ENCODE measurements at regions not wholly inside any gene's neighbourhood (a gene's known extent, or its start where the extent isn't known, plus 50 kb on each side); places are given as distances from the start of the nearest gene placed in this dataset.
A peak's percentile ranks its signal among the peaks of the same experiment; 100 is the strongest.

DNA sequence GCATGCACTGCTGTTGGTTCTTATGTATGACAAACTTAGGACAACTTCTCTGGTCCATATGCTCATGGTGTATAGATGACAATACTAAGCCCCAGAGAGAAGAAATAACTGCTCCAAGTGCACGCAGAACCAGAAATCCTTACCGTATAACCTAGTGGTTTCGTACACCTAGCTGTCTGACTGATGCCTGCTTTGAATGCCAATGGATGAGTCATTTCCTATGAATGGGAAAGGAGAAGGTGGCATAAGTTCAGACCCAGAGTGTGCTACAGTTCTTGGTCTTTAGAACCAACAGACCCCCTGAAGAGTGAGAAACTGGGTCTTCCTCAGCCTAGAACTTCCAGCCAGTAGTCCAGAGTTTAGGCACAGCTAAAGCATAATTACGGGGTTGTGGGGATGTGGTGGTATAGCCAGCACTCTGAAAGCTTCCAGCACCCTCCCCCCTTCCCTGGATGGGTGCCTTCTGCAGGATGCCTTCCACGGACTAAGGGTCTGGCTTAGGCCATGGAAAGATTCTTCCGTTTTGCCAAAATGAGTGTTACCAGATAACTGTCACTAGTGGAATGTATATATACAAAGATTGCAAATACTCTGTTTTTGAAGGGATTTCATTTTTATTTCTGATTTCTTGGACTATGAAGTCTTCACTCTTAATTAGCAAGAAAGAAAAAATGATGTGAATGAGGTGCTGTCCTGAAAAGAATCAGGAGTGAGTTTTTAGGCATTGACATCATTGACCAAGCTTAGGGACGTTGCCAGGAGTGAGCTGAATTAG is 84.6 kb upstream of the PACRGL start:
- DNase-seq (ENCODE audit: low read depth, low spot score): peak; percentile 48
- no peak overlapping the region for H3K9ac ChIP-seq (replicated peaks; ENCODE audit: extremely low read depth, insufficient read depth, low read length)
- H3K27ac ChIP-seq (ENCODE audit: insufficient read depth, low read depth, low read length): no peak overlapping the region
- H3K4me1 ChIP-seq (ENCODE audit: control insufficient read depth, extremely low read depth, insufficient read depth, low read length): peaks cover 10% of the 10 kb centered on the region
- dilution Hi-C loops (cut with MboI; ENCODE audit: extremely low pct_ligation_motif_present, low sequenced_read_pairs) (no loop called here), intact Hi-C loops (cut with micrococcal nuclease) (no loop called here)
- H3K79me2 ChIP-seq (ENCODE audit: control insufficient read depth, insufficient read depth, low read length): no peaks in the 10 kb centered on the region
- no peak overlapping the region for H2AFZ ChIP-seq (ENCODE audit: low read depth, low read length)
- no peaks in the 10 kb centered on the region for H3K9me3 ChIP-seq (replicated peaks; ENCODE audit: control insufficient read depth, insufficient read depth, low read length)
- H3K27me3 ChIP-seq (ENCODE audit: control insufficient read depth in 2 of 2, insufficient read depth in 2 of 2, low read length in 2 of 2): no peaks in the 10 kb centered on the region
- FAIRE-seq: peak; percentile 73
- H3K4me2 ChIP-seq (ENCODE audit: insufficient read depth, low read length): peak overlapping the region; percentile 69
- ChIA-PET CTCF (interaction anchor here (1.1 to 2.1 kb wide), 3 partner anchors 9 to 13 kb away, joined by 3 to 7 read pairs (median 5); no protein-coding TSS in a partner anchor), POLR2A (no interaction called here)
- H4K20me1 ChIP-seq (replicated peaks; ENCODE audit: control insufficient read depth, extremely low read depth, insufficient read depth, low read length): no peaks in the 10 kb centered on the region
- no TSS peak for BruUV-seq (replicated peaks)
- no peaks in the 10 kb centered on the region for H3K36me3 ChIP-seq (ENCODE audit: control insufficient read depth in 2 of 2, extremely low read depth in 1 of 2, insufficient read depth in 2 of 2, low read length in 2 of 2)
- TF ChIP-seq CTCF (IDR thresholded peaks at IDR 0.05; ENCODE audit: extremely low read depth in 1 of 2, insufficient read depth in 1 of 2, low read depth in 1 of 2, low read length in 2 of 2) (no peak), JUN (IDR thresholded peaks at IDR 0.05; ENCODE audit: borderline replicate concordance, insufficient read depth, insufficient read length, low read depth) (peak; percentile 77), GATA2 (IDR thresholded peaks at IDR 0.05; ENCODE audit: insufficient read depth, insufficient read length, low read depth, low read length) (no peak), EZH2 (IDR thresholded peaks at IDR 0.05; ENCODE audit: borderline replicate concordance, low read depth, low read length, severe bottlenecking) (no peak), POLR2AphosphoS5 (IDR thresholded peaks at IDR 0.05; ENCODE audit: insufficient read depth, low read depth, low read length) (no peak), POLR2A (IDR thresholded peaks at IDR 0.05; ENCODE audit: low read depth, low read length) (no peak), MYC (IDR thresholded peaks at IDR 0.05; ENCODE audit: low read depth, low read length) (no peak), FOS (IDR thresholded peaks at IDR 0.05; ENCODE audit: borderline replicate concordance, insufficient read depth, low read length) (peak; percentile 32)
- TF ChIP-seq, protein P1, sequence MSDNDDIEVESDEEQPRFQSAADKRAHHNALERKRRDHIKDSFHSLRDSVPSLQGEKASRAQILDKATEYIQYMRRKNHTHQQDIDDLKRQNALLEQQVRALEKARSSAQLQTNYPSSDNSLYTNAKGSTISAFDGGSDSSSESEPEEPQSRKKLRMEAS (IDR thresholded peaks at IDR 0.05; ENCODE audit: insufficient read depth, insufficient read length): no peak
- no peak overlapping the region for H3K4me3 ChIP-seq (replicated peaks in 1 of 3; ENCODE audit: insufficient read depth in 1 of 3, low read depth in 1 of 3, low read length in 3 of 3)
- no peaks in the 10 kb centered on the region for H3K9me1 ChIP-seq (replicated peaks; ENCODE audit: control insufficient read depth, extremely low read depth, insufficient read depth, low read length)

All from endothelial cell of umbilical vein (primary cell).